H9 (cell line): ENCODE measurements at regions not wholly inside any gene's neighbourhood (a gene's known extent, or its start where the extent isn't known, plus 50 kb on each side); places are given as distances from the start of the nearest gene placed in this dataset.

Source experiments
- DNase-seq: peaks from one replicate; pipeline ENCODE4 v3.0.0-alpha.2; 2017
- H2AFZ ChIP-seq: one replicate; pipeline ENCODE4 v1.6.1; 2013; ENCODE audit warnings: mild to moderate bottlenecking, low read length, control low read depth, moderate library complexity
- H2AK5ac ChIP-seq: 2 replicates; pipeline ENCODE4 v1.6.1; 2013; ENCODE audit warnings: low read length, control low read depth, mixed read lengths; ENCODE audit not compliant: insufficient read length
- H2BK120ac ChIP-seq: one replicate; pipeline ENCODE4 v1.6.1; 2013; ENCODE audit warnings: low read depth, mild to moderate bottlenecking, low read length, control low read depth, inconsistent platforms; ENCODE audit not compliant: poor library complexity, severe bottlenecking
- H2BK12ac ChIP-seq: 2 replicates; pipeline ENCODE4 v1.6.1; 2013; ENCODE audit warnings: low read length, control low read depth, mixed read lengths, low read depth; ENCODE audit not compliant: insufficient read length
- H2BK15ac ChIP-seq: 2 replicates; pipeline ENCODE4 v1.6.1; 2013; ENCODE audit warnings: low read depth, low read length, control low read depth
- H2BK20ac ChIP-seq: one replicate; pipeline ENCODE4 v1.6.1; 2013; ENCODE audit warnings: low read depth, mild to moderate bottlenecking, low read length, control low read depth, inconsistent platforms; ENCODE audit not compliant: poor library complexity, severe bottlenecking
- H2BK5ac ChIP-seq: 2 replicates; pipeline ENCODE4 v1.6.1; 2013; ENCODE audit warnings: low read length, control low read depth, mixed read lengths; ENCODE audit not compliant: insufficient read length
- H3K14ac ChIP-seq: 2 replicates; pipeline ENCODE4 v1.6.1; 2013; ENCODE audit warnings: low read length, control low read depth; ENCODE audit not compliant: insufficient read depth
- H3K18ac ChIP-seq: 2 replicates; pipeline ENCODE4 v1.6.1; 2013; ENCODE audit warnings: low read depth, mild to moderate bottlenecking, mixed read lengths, low read length, control low read depth; ENCODE audit not compliant: insufficient read length
- H3K23ac ChIP-seq: 2 replicates; pipeline ENCODE4 v1.6.1; 2013; ENCODE audit warnings: low read length, control low read depth, mixed read lengths, low read depth; ENCODE audit not compliant: insufficient read length
- H3K23me2 ChIP-seq: 2 replicates; pipeline ENCODE4 v1.6.1; 2013; ENCODE audit warnings: low read depth, mild to moderate bottlenecking, mixed read lengths, low read length, control low read depth; ENCODE audit not compliant: insufficient read length, poor library complexity, severe bottlenecking
- H3K27ac ChIP-seq: 2 replicates; pipeline ENCODE4 v1.5.1; 2013; ENCODE audit warnings: low read length, control low read depth, mixed read lengths, low read depth; ENCODE audit not compliant: insufficient read length
- H3K27me3 ChIP-seq: 2 replicates; pipeline ENCODE4 v1.6.1; 2013; ENCODE audit warnings: low read length, control low read depth, inconsistent platforms; ENCODE audit not compliant: insufficient read depth
- H3K4ac ChIP-seq: 2 replicates; pipeline ENCODE4 v1.6.1; 2013; ENCODE audit warnings: low read depth, mild to moderate bottlenecking, control low read depth, inconsistent platforms, low read length, moderate library complexity
- H3K4me1 ChIP-seq: 2 replicates; pipeline ENCODE4 v1.6.1; 2013; ENCODE audit warnings: low read length, control low read depth, inconsistent platforms; ENCODE audit not compliant: insufficient read depth
- H3K4me2 ChIP-seq: 2 replicates; pipeline ENCODE4 v1.6.1; 2013; ENCODE audit warnings: low read length, control low read depth, mixed read lengths; ENCODE audit not compliant: insufficient read length, insufficient read depth
- H3K56ac ChIP-seq: 2 replicates; pipeline ENCODE4 v1.6.1; 2013; ENCODE audit warnings: low read depth, mild to moderate bottlenecking, mixed read lengths, low read length, control low read depth; ENCODE audit not compliant: insufficient read length
- H3K79me1 ChIP-seq: 2 replicates; pipeline ENCODE4 v1.6.1; 2013; ENCODE audit warnings: low read depth, mild to moderate bottlenecking, moderate library complexity, low read length, control low read depth, inconsistent platforms; ENCODE audit not compliant: insufficient read depth, poor library complexity, severe bottlenecking
- H3K79me2 ChIP-seq: 2 replicates; pipeline ENCODE4 v1.6.1; 2013; ENCODE audit warnings: low read length, control low read depth, inconsistent platforms; ENCODE audit not compliant: insufficient read depth
- H3K9ac ChIP-seq: 2 replicates; pipeline ENCODE4 v1.6.1; 2013; ENCODE audit warnings: low read length, control low read depth, mixed read lengths; ENCODE audit not compliant: insufficient read length; ENCODE audit errors: extremely low read depth
- H3K9me3 ChIP-seq: one replicate; pipeline ENCODE4 v1.6.1; 2013; ENCODE audit warnings: low read depth, low read length, inconsistent platforms; ENCODE audit not compliant: control insufficient read depth
- H3T11ph ChIP-seq: one replicate; pipeline ENCODE4 v1.6.1; 2013; ENCODE audit warnings: mild to moderate bottlenecking, low read length, control low read depth, inconsistent platforms
- H4K20me1 ChIP-seq: one replicate; pipeline ENCODE4 v1.6.1; 2013; ENCODE audit not compliant: control insufficient read depth, insufficient read length, insufficient read depth
- H4K5ac ChIP-seq: 2 replicates; pipeline ENCODE4 v1.6.1; 2013; ENCODE audit warnings: low read depth, mild to moderate bottlenecking, mixed read lengths, low read length, control low read depth; ENCODE audit not compliant: insufficient read length
- H4K8ac ChIP-seq: replicated peaks from 2 replicates; pipeline ENCODE4 v1.6.1; 2013; ENCODE audit warnings: low read length, control low read depth, mixed read lengths, low read depth; ENCODE audit not compliant: insufficient read length
- H4K91ac ChIP-seq: 2 replicates; pipeline ENCODE4 v1.6.1; 2013; ENCODE audit warnings: low read depth, mild to moderate bottlenecking, moderate library complexity, mixed read lengths, low read length, control low read depth; ENCODE audit not compliant: insufficient read length
- H3K27ac Mint-ChIP-seq, 3 experiments: 2 replicates in 2 of 3; 3 replicates in 1 of 3; pipeline ENCODE4 v1.8.0; 2020 to 2021; ENCODE audit warnings: mixed read lengths in 3 of 3, mild to moderate bottlenecking in 1 of 3, moderate library complexity in 1 of 3
- H3K27me3 Mint-ChIP-seq: 2 replicates; pipeline ENCODE4 v1.8.0; 2021; ENCODE audit warnings: low read depth, mild to moderate bottlenecking, moderate library complexity, mixed read lengths
- H3K36me3 Mint-ChIP-seq, 3 experiments: 2 replicates in 2 of 3; 3 replicates in 1 of 3; pipeline ENCODE4 v1.8.0; 2020 to 2021; ENCODE audit warnings: low read depth in 3 of 3, mixed read lengths in 3 of 3; ENCODE audit not compliant: insufficient read depth in 1 of 3
- H3K4me1 Mint-ChIP-seq, 2 experiments: 2 replicates each; pipeline ENCODE4 v1.8.0; 2020; ENCODE audit warnings: mixed read lengths in 2 of 2
- H3K4me3 Mint-ChIP-seq, 2 experiments: 2 replicates in 1 of 2; 3 replicates in 1 of 2; pipeline ENCODE4 v1.8.0; 2020 to 2021; ENCODE audit warnings: mild to moderate bottlenecking in 2 of 2, mixed read lengths in 2 of 2, moderate library complexity in 1 of 2
- H3K9me3 Mint-ChIP-seq, 2 experiments: 2 replicates in 1 of 2; 3 replicates in 1 of 2; pipeline ENCODE4 v1.8.0; 2020; ENCODE audit warnings: mild to moderate bottlenecking in 2 of 2, mixed read lengths in 2 of 2, moderate library complexity in 1 of 2
- WGBS: extraction: QIAGEN DNeasy Blood & Tissue Kit; methylation state at CpG from one replicate; pipeline ENCODE4 v1.1.7; 2013; ENCODE audit warnings: missing lambda C conversion rate, low lambda C conversion rate, mixed read lengths; ENCODE audit not compliant: insufficient read length; ENCODE audit errors: extremely low coverage; 5-methylcytosine and 5-hydroxymethylcytosine counted together
- TF ChIP-seq, protein P1 (sequence below): fragments of 200-600 bp; sonication (generic); conservative IDR thresholded peaks from 3 replicates; pipeline ENCODE4 v1.8.0; 2021; ENCODE audit warnings: antibody characterized with exemption, mild to moderate bottlenecking

DNA sequence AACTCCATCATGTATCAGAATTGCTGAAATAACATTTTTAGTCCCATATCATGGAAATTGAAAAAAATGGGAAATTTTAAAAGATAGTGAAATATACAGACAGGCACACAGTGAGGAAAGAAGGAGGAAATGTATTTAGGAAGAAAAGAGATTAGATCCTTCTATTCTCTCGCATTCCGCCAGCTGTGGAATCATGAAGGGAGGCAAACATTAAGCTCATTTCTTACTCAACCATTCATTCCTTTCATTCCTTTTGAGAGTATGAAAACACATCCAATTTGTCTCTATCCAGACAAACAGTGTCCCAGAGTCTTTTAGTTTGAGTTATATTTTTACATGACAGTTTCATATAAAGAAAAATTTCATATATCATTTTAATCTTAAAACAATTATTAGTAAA lies 52.5 kb upstream of the KCNMB2 start:
- H3K23ac ChIP-seq, result no peak overlapping the region
- Mint-ChIP-seq H3K27ac (no peak overlapping the region), H3K9me3 (no peaks in the 10 kb centered on the region), H3K36me3 (no peaks in the 10 kb centered on the region), H3K4me1 (peaks cover 21 to 24% of the 10 kb centered on the region in 2 experiments), H3K4me3 (no peak overlapping the region), H3K27me3 (no peaks in the 10 kb centered on the region)
- no peaks in the 10 kb centered on the region for H3K79me2 ChIP-seq
- no peak overlapping the region for H2BK120ac ChIP-seq
- H3K18ac ChIP-seq, result no peak overlapping the region
- H3K14ac ChIP-seq, result no peak overlapping the region
- no peaks in the 10 kb centered on the region for H3K23me2 ChIP-seq
- H3K27ac ChIP-seq, result no peak overlapping the region
- no peaks in the 10 kb centered on the region for H3K9me3 ChIP-seq
- no peak overlapping the region for H2BK12ac ChIP-seq
- H4K91ac ChIP-seq, result no peak overlapping the region
- H3K4me1 ChIP-seq, result no peaks in the 10 kb centered on the region; the same call in 1 of the 2 replicates
- WGBS, result no CpG with 5 or more reads among the region's 2 CpGs
- no peak overlapping the region for H2BK5ac ChIP-seq
- no peak overlapping the region for H4K5ac ChIP-seq
- no peak for DNase-seq
- no peak overlapping the region for H3K56ac ChIP-seq
- H4K20me1 ChIP-seq, result no peaks in the 10 kb centered on the region
- no peak overlapping the region for H2AFZ ChIP-seq
- no peak overlapping the region for H2AK5ac ChIP-seq
- H4K8ac ChIP-seq, result no peak overlapping the region
- H3K27me3 ChIP-seq, result no peaks in the 10 kb centered on the region
- H3T11ph ChIP-seq, result no peak overlapping the region
- no peak overlapping the region for H3K4me2 ChIP-seq
- H3K4ac ChIP-seq, result no peak overlapping the region
- H2BK20ac ChIP-seq, result no peak overlapping the region
- TF ChIP-seq, protein P1, sequence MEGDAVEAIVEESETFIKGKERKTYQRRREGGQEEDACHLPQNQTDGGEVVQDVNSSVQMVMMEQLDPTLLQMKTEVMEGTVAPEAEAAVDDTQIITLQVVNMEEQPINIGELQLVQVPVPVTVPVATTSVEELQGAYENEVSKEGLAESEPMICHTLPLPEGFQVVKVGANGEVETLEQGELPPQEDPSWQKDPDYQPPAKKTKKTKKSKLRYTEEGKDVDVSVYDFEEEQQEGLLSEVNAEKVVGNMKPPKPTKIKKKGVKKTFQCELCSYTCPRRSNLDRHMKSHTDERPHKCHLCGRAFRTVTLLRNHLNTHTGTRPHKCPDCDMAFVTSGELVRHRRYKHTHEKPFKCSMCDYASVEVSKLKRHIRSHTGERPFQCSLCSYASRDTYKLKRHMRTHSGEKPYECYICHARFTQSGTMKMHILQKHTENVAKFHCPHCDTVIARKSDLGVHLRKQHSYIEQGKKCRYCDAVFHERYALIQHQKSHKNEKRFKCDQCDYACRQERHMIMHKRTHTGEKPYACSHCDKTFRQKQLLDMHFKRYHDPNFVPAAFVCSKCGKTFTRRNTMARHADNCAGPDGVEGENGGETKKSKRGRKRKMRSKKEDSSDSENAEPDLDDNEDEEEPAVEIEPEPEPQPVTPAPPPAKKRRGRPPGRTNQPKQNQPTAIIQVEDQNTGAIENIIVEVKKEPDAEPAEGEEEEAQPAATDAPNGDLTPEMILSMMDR, result no peak
- H2BK15ac ChIP-seq, result no peak overlapping the region
- no peaks in the 10 kb centered on the region for H3K79me1 ChIP-seq
- H3K9ac ChIP-seq, result no peak overlapping the region
